NOMO-1 treated with DMSO at 0.1 percent for 48 hours (cell line): ENCODE measurements at regions not wholly inside any gene's neighbourhood (a gene's known extent, or its start where the extent isn't known, plus 50 kb on each side); places are given as distances from the start of the nearest gene placed in this dataset.
"Not testable (repeated sequence)": the region's sequence is repeated elsewhere in the genome, so short reads cannot be mapped to it uniquely, and the experiment has no call there.

ENCODE experiments used
- DNase-seq: peaks from one replicate; lab custom pipeline; 2025; ENCODE audit not compliant: unreplicated experiment; lab: John Stamatoyannopoulos, UW

DNA sequence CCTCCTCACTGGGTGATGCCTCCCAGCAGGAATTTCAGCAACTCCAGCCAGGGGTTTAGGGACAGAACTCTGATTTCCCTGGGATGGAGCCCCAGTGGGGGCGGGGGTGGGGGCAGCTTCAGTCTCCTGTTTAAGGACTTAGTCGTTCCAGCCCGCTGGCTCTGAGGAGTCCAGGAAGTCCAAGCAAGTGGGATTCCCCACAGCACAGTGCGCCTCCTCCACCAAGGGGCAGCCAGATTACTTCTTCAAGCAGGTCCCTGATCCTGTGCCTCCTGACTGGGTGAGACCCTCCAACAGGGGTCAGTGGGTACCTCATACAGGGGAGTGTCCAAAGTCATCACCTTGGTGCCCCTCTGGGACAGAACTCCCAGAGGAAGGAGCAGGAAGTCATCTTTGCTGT, 1438.4 kb upstream of the B3GALT2 start:
- no peak for DNase-seq

DNA sequence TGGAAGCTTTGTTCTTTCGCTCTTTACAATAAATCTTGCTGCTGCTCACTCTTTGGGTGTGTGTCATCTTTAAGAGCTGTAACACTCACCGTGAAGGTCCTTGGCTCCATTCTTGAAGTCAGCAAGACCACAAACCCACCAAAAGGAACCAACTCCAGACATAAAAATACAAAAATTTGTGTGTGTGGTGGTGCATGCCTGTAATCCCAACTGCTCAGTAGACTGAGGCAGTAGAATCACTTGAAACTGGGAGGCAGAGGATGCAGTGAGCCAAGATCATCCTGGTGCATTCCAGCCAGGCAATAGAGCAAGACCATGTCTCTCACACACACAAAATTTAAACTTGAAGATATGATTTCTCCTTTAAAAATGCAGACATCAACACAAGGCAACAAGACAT, 1431.7 kb upstream of the B3GALT2 start:
- DNase-seq = no peak

DNA sequence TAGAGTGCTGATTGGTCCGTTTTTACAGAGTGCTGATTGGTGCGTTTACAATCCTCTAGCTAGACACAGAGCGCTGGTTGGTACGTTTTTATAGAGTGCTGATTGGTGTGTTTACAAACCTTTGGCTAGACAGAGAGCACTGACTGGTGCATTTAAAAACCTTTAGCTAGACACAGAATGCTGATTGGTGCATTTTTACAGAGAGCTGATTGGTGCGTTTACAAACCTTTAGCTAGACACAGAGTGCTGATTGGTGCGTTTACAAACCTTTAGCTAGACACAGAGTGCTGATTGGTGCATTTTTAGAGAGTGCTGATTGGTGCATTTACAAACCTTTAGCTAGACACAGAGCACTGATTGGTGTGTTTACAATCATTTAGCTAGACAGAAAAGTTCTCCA, 1430.9 kb upstream of the B3GALT2 start:
- not testable (repeated sequence) for DNase-seq

DNA sequence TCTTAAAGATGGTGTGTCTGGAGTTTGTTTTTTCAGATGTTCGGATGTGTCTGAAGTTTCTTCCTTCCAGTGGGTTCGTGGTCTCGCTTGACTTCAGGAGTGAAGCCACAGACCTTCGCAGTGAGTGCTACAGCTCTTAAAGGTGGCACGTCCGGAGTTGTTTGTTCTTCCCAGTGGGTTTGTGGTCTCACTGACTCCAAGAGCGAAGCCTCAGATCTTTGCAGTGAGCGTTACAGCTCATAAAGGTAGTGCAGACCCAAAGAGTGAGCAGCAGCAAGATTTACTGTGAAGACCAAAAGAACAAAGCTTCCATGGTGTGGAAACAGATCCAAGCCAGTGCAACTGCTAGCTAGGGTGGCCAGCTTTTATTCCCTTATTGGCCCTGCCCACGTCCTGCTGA, 1430.4 kb upstream of the B3GALT2 start:
- no peak for DNase-seq

DNA sequence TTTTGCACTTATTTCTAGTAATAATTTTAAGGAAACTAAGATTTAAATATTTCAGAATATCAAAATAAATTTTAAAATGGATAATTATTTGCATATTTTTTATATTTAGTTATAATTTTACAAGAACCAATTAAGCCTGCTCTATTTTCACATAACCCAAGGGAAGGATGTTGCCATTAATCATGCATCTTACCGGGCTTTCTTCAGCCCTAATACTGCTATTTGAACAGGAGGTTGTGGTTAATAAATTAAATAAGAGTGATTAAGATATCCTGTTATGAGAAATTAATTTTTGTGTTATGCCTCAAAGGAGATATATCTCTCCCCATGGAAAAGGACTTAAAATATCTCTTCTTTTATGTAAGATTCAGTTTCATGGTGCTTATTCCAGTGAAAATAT, 1415.8 kb upstream of the B3GALT2 start:
- no peak for DNase-seq

DNA sequence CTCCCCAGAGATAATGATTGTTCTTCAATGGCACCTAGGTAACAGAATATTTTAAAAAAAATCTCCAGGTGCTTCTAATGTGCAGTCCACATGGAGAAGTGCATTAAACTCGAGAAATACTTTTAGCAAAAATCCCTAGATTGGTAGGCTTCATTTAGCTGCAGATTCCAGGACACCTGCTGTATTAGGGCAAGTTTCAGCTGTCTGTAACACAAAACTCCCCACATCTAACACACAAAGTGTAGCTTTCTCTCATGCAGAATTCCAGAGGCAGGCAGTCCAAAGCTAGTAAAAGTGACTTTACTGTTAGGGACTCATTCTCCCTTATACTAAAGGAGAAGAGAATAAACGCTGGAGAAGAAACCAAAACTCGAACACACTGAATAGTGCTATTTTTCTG, 1414.3 kb upstream of the B3GALT2 start:
- no peak for DNase-seq

DNA sequence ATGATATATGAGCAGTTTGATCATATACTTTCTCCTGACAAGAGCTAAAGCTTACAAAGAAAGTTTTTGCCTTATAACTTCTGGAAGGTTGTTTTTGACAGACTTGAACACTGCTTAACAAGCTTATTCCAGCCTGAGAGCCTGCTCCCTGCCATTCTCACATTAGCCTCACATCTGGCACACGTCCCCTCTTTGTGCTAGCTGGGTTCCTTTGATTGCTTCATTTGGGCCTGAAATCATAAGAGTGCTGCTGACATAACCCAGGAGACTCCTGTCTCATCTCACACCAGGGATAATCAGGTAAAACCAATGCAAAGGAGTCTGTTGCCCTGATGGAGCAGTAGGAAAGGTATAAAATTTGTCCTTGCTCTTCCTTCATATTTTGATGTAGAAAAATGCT, 1411.7 kb upstream of the B3GALT2 start:
- DNase-seq = no peak

DNA sequence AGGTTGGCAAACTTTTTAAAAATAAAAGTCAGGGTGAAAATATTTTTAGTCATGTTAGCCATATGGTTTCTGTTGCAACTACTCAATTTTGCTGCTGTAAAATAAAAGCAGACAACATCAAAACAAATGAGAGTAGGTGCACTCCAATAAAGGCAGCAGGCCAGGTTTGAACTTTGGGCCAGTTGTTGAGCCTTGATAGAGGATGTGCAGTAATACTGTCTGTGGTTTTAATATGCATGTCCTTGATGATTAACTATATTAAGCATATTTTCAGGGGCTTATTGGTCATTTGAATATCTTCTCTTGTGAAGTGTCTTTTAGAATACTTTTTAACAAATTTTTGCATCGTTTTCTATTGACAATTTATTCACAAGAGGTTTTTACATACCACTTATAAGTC, 1399.9 kb upstream of the B3GALT2 start:
- no peak for DNase-seq

DNA sequence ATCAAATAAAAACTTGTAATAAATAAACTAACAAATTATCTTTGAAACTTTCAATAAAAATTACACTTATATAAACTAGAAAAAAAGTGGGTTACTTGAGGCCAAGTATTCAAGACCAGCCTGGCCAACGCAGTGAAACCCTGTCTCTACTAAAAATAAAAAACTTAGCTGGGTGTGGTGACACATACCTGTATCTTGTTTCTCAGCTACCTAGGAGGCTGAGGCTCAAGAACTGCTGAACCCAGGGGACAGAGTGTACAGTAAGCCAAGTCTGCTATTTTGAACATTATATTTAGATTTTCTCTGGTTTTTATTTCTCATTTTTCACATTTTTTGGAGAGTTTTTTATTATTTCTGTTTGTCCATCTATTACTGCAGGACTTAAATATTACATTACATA, 1397.6 kb upstream of the B3GALT2 start:
- DNase-seq = no peak

DNA sequence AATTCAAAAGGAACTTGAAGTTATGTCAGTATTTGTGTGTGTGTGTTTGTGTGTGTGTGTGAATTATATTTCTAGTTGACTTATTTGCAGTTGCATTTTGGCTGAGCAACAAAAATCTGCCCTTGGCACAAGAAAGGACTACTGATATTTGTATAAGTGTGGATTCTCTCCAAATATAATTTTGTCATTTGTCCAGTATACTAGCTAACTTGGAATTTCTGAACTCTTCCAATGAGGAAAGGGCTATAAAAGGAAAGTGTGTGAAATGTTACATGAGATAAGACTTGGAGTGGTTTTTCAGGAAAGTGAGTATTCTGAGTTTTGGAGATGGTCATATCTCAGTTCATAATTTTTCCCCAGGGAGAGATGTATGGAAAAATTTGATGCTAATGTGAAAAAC, 1384.1 kb upstream of the B3GALT2 start:
- no peak for DNase-seq

DNA sequence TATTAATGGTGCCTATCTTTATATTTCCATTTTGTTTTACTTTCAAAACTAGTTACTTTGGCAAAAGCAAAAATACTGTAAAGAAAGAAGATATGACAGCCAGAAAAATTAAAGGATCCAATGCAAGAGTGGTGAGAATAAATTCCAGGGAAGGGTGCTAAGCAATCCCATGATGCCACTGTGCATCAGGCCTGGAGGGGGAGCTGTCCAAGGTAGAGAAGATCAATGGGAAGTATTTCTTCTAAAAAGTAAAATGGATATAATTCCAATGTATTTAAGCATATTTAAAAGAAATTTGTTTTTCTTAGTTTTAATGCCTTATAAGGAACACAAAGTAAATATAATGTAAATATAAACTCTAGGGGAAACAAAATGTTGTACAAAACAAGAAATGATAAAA, 1382.2 kb upstream of the B3GALT2 start:
- DNase-seq = no peak

DNA sequence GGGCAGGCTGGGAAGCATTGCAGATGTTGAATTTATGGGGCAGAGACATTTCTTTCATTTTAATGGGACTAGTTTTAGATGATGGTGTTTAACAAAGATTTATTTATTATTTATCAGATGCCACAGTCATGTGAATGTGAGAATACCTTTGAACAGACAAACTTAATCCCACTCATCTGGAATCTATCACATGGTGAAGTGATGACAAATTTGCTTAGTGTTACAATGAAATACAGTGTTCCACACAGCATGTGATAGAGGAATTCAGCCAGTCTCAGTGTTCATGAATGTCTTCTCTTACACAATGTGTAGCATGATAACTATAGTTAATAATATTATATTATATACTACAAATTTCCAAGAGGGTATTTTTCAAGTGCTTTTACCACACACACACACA, 1361.7 kb upstream of the B3GALT2 start:
- DNase-seq = no peak

DNA sequence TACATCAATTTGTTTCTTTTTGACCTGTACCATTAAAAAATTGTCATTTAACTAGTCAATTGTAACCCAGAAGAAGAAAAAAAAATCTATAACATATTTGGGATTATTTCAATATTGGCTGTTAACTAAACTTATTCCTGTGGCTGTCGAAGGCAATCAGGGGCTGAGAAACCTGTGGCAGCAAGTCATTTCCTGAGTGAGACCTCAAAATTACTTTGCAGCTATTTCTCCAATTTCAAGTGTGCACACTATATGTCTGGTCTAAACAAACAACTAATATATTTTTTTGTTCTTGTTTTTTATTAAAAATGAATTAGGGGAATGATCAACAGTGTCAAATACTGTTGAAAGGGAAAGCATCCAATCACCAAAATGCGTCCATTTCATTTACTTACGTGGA, 1357.6 kb upstream of the B3GALT2 start:
- DNase-seq = no peak

DNA sequence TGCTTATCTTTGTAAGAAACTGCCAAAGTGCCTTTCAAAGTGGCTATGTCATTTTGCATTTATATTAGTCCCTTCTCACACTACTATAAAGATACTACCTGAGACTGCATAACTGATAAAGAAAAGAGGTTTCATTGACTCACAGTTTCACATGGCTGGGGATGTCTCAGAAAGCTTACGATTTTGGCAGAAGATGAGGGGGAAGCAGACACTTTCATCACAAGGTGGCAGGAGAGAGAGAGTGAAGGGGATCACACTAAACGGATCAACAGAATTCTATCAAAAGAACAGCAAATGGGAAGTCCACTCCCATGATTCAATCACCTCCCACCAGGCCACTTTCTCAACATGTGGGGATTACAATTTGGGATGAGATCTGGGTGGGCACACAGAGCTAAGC, 1352.0 kb upstream of the B3GALT2 start:
- no peak for DNase-seq

DNA sequence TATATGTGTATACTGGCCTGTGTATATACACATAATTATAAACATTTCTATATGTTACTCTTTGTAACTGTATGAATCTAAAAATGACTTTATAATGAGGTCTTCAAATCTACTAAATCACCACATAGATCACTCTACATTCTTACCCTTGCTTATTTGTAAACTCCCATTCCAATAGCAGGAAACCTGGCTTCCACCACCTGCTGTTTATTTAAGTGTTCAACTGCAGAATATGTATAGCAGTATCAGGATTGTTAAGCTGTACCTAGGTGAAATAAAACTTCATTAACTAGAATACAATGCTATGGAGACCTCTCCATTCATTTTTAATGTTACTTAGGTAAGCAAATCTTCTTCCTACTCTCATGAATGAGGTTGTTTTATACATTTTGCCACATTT, 1351.1 kb upstream of the B3GALT2 start:
- DNase-seq = no peak

DNA sequence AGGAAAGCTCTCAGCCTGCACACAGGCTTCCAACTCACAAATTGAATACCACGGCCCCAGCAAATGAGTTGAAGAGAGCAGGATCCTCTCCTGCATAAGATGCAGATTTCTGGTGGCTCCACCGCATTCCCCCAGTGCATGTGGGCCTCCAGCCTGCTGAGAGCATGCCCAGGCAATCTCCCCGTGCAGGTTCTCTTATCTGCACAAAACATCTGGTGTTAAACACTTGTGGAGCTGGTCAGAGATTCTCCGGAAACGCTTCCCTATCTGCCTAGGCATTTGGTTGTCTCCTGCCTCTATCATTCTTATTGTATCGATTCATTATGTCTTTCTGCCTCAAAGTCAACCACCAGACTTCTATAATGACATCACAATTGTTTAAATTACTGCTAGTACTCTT, 1349.0 kb upstream of the B3GALT2 start:
- DNase-seq = no peak

DNA sequence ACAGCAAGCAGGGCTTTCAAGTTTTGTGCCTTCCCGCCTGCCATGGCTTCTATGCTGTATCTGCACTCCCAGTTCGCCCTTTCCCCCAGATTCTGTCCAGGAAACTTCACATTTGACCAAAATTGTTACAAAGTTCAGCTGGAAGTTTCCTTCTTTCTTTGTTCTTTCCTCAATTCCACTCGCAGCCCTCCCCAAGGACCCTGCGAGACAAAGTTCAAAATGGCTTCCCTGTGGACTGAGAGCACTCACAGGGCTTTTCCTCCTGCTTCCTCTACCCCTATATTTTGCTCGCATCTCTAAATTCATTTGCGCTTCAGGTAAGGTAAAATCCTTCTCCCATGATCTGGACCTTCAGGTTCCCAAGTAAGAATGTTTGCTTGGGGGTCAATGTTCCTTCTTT, 1348.4 kb upstream of the B3GALT2 start:
- no peak for DNase-seq

DNA sequence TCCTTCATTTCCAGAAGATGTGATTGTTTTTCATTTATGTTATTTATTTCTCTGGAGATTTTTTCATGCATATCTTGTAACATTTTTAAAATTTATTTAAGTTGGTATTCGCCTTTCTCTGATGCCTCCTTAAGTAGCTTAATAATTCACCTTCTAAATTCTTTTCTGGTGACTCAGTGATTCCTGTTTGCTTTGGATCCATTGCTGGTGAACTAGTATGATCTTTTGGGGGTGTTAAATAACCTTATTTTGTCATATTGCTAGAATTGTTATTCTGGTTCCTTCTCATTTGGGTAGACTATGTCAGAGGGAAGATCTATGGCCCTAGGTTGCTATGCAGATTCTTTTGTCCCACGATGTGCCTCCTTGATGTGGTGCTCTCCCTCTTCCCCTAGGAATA, 1347.2 kb upstream of the B3GALT2 start:
- DNase-seq = no peak

DNA sequence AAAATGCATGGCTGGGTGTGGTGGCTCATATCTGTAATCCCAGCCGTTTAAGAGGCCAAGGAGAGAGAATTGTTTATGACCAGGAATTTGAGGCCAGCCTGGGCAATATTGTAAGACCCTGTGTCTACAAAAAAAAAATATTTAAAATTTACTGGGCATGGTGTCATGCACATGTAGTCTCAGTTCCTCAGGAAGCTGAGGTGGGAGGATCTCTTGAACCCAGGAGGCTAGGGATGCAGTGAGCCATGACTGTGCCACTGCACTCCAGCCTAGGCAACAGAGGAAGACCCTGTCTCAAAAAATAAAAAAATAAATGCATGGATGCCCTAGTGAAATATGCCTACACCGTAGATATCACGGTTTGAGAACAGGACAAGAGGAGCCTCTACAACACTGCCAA, 1331.2 kb upstream of the B3GALT2 start:
- DNase-seq = no peak

DNA sequence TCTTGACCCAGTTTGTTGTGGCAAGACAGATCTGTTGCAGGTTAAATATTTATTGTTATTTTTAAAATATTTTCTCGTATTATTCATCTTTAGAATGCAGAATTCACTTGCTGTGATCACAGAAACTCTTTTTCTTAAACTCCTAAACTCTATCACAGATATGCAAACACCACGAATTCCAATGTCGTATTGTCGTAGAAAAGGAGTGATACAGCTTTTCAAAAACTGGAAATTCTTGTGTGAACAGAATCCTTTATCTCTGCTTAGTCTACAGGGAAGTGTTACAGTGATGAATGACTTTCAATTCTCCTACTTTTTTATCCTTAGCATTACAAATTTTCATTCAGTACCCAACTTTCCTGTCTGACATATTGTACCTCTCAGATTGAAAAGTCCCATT, 1329.5 kb upstream of the B3GALT2 start:
- DNase-seq = no peak

DNA sequence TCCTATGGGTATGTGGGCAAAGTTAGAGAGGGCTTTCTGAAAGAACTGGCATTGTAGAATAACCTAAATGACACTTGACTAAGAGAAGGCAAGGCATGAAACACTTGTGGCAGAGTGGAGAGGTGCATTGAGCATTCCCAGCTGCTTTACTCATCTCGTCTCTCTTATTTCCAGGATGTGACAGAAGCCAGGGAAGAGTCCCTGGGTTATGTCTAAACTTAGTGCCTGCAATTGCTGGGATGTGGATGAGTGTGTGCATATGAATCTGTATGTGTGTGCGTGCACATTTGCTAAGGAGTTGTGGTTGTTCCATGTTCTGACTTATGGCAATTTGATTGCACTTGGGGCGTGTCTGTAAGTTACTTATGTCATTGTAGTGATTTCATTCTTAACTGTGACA, 1326.5 kb upstream of the B3GALT2 start:
- DNase-seq = no peak

DNA sequence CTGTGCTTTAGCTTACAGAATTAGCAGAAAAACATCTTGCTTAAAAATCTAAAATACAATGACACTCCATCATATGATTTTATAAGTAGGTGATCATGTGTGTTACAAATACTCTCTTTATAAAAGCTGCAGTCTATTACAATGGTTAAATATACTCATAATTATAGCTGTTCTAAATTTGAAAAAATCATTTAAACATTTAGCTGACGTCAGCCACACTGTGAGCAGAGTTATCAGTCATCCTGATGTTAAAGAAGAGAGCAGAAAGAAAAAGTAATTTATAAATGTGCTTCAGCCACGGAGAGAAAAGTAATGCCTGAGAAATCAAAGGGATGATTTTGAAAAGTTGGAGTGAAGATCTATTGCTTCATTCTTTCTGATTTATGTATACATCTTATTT, 1325.9 kb upstream of the B3GALT2 start:
- no peak for DNase-seq

DNA sequence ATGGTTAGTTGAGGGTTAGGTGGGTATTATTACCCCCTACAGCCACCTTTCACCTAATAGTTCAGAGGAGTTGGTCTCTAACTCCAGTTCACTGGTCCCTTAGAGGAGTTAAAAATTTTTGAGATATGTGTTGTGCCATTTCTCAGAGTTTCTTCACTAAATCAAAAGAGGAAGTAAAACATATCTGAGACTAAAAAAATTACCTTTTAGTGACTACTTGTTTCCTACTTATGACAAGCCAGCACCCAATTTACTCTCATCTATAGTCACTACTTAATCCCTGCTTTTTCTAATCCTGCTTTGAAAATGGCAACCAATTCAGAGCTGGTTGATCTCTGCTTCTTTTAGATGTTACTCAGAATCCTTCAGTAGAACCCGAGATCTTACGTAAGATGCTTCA, 1316.8 kb upstream of the B3GALT2 start:
- DNase-seq = no peak

DNA sequence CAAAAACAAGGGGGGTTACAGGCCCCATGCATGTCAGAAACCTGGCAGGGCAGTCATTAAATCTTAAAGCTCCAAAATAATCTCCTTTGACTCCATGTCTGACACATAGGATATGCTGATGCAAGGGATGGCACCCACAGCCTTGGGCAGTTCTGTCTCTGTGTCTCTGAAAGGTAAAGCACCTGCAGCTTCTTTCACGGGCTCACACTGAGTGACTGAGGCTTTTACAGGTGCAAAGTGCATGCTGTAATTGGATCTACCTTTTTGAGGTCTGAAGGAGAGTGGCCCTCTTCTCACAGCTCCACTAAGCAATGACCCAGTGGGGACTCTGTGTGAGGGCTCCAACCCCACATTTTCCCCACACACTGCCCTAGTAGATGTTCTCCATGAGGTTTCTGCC, 1309.0 kb upstream of the B3GALT2 start:
- no peak for DNase-seq
